HL-60 (cell line): ENCODE measurements at regions not wholly inside any gene's neighbourhood (a gene's known extent, or its start where the extent isn't known, plus 50 kb on each side); places are given as distances from the start of the nearest gene placed in this dataset.

Source experiments
- GABPA ChIP-seq: IDR thresholded peaks from 2 replicates; pipeline ENCODE4 v1.6.1; 2012; ENCODE audit warnings: low read depth
- POLR2AphosphoS5 ChIP-seq: IDR thresholded peaks from 2 replicates; pipeline ENCODE4 v1.6.1; 2012; ENCODE audit warnings: low read depth
- REST ChIP-seq: IDR thresholded peaks from 2 replicates; pipeline ENCODE4 v1.6.1; 2012; ENCODE audit warnings: low read depth; ENCODE audit not compliant: insufficient replicate concordance
- SPI1 ChIP-seq: IDR thresholded peaks from 2 replicates; pipeline ENCODE4 v1.6.1; 2012; ENCODE audit warnings: low read depth, mild to moderate bottlenecking, borderline replicate concordance
- TF ChIP-seq, protein P1 (sequence below): IDR thresholded peaks from one replicate; pipeline ENCODE4 v1.5.1; 2011; ENCODE audit warnings: low read length, control low read depth, inconsistent platforms; ENCODE audit not compliant: insufficient read depth

DNA sequence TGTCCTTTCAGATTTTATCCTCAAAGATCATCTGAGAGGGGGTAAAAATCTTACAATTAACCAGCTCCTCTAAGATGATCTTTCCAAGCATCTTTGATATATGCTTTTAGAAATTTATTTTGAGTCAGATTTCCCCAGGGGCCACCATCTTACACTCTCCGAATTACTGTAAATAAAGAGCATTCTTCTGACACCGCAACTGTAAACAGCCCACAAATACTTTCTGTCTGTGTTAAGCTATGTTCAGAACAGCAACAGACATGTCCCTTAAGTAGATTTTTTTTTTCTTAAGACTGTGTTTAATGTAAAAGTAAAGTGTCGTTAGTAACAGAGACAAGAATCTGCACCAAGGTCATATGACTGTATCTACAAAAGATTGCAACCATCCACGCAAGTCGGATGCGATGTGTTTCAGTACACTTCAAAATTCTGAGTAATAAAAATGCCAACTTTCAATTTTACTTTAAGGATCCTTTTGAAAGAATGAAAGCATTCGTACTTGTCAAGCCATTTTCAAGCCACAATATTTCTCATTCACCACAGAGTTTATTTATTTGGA is 159.0 kb upstream of the KCNH8 start:
- TF ChIP-seq, protein P1, sequence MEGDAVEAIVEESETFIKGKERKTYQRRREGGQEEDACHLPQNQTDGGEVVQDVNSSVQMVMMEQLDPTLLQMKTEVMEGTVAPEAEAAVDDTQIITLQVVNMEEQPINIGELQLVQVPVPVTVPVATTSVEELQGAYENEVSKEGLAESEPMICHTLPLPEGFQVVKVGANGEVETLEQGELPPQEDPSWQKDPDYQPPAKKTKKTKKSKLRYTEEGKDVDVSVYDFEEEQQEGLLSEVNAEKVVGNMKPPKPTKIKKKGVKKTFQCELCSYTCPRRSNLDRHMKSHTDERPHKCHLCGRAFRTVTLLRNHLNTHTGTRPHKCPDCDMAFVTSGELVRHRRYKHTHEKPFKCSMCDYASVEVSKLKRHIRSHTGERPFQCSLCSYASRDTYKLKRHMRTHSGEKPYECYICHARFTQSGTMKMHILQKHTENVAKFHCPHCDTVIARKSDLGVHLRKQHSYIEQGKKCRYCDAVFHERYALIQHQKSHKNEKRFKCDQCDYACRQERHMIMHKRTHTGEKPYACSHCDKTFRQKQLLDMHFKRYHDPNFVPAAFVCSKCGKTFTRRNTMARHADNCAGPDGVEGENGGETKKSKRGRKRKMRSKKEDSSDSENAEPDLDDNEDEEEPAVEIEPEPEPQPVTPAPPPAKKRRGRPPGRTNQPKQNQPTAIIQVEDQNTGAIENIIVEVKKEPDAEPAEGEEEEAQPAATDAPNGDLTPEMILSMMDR = no peak
- TF ChIP-seq POLR2AphosphoS5 (no peak), GABPA (no peak), REST (no peak), SPI1 (no peak)
